ENCODE measurements at regions not wholly inside any gene's neighbourhood (a gene's known extent, or its start where the extent isn't known, plus 50 kb on each side); places are given as distances from the start of the nearest gene placed in this dataset.

DNA sequence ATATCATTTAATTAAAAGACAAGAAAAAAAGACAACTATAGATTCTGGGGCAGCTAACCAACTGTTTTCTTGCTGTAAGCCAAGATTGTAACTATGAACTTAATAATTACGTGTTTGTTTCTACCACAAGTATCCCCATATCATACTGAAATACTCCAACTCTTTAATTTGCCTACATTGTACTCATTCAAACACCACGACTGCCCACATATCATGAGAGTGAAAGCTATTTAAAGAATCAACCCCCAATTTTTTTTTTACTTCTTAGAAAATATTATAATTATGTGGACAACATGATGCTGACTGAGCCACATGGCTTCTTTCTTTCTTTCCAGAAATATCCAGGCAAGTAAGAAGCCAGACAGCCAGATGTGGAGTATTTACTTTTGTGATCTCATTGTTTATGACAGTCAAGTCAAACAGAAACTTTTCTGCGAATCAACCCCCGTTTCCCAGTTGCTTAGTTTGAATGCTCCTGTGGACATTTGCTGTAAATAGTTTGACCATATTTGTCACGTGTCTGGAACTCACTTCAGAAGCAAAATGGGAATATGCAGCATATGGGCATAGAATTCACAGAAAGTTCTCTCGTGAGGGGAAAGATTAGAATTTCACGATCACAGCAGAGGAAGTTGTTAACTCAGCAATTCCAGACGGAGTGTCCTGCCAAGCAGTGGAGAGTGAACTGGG is 126.8 kb upstream of the PSMD7 start:
- no peak for DNase-seq (ENCODE audit: low read depth in 2 of 2)

DNA sequence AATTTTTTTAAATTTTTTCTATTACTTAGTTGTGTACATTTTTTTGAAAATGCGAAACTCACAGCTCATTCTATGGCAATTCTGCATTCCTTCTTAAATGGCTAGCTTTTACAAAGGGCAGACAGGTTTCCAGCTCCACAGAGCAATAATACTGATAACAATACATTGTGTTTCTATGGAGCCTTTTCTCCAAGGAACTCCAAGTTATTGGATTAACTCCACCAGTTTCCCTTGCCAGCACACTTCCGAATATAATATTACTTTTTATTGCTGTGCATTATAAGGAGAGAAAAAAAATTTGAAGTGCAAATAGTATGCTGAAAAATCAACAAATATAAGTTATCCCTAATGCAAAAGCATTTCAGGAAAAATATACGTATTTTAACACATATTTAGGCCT is 127.5 kb upstream of the PSMD7 start:
- DNase-seq (ENCODE audit: low read depth in 2 of 2), result no peak

DNA sequence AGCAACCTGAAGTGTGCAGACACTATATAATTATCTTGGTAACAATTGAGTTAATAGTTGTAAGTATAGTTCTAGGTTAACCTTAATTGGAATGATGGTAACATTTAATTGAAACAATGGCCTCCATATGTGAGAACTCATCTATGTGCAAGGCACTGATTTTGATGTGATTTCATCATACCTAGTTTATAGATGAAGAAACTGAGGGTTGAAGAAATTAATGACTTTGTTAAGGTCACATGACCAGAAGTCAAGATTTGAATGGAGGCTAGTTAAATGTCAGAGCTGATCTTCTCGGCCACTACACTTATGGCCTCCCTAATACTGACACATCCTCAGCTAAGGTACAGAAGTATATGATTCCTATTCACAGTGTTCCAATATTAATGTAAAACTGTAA is 128.2 kb upstream of the PSMD7 start:
- DNase-seq (ENCODE audit: low read depth in 2 of 2), result no peak

DNA sequence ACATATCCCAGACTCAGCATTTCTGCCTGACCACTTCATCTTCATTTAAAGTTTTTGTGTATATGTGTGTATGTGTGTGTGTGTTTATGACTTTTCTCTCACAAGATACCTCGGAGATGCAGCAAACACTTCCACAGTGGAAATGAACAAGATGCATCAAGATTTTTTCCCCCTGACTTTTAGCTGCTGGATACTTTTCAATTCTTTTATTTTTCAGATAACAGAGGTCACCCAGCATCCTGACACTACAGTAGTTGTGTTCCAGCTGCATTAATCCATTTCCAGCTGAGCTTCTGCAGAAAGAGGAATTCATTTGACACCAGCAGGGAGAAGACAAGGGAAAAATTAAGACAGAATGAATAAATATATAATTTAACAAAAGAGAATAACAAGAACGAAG is 130.2 kb upstream of the PSMD7 start:
- no peak for DNase-seq (ENCODE audit: low read depth in 2 of 2)

DNA sequence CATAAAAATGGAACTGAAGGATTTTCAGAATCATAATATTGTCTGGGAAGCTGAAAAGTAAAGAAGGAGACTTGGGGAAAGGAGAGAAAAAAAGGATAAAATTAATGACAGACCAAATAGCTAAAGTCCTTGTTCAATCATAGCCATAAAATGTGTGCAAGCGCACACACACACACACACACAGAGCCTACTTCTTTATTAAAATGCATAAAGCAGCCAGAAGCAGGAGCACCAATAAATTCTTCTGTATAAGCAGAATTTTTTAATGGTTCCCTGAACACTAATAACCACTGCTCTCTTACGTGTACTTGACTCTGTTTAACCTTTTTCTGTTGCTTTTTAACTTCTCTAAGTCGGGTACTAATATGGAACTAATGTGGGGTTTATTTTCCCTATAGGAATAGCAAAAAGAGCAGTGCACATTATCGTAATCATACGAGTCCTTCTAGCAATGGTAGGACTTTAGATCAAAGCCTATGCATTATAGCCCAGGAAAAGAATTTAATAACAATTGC is 131.0 kb upstream of the PSMD7 start:
- no peak for DNase-seq (ENCODE audit: low read depth in 2 of 2)

DNA sequence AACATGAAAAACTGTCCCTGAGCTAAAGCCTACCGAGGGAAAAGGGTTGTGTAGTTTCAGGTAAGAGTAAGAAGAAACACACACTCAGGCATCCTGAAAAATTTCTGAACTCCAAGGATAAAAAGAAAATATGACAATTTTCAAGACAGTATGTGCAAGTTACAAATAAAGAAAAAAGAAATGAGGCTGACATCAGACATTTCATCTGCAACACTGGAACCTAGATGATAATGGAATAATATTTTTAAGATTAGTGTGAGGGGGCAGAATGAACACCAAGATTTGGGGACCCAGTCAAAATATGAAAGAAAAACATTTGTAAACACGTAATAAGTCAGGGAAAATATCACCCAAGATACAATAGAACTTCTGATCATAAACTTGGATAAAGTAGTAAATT is 135.9 kb upstream of the PSMD7 start:
- no peak for DNase-seq (ENCODE audit: low read depth in 2 of 2)

DNA sequence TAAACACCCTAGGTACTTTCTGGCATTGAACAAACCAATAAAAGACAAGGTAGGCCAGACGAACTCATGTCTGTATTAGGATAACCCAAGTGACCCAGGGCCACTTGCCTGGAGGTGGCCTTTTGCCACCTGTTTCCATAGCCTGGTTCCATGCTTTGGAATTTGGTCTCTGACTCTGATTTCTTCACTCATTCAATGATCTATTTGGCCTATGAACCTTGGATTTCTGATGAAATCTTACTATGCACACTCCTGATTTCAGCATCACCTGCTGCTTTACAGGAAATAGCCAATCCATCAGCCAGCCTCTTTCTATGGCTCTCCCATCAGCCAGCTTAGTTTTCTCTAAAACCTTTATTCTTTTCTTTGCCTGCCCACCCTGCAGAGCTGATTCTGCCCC is 142.8 kb upstream of the PSMD7 start:
- no peak for DNase-seq (ENCODE audit: low read depth in 2 of 2)

DNA sequence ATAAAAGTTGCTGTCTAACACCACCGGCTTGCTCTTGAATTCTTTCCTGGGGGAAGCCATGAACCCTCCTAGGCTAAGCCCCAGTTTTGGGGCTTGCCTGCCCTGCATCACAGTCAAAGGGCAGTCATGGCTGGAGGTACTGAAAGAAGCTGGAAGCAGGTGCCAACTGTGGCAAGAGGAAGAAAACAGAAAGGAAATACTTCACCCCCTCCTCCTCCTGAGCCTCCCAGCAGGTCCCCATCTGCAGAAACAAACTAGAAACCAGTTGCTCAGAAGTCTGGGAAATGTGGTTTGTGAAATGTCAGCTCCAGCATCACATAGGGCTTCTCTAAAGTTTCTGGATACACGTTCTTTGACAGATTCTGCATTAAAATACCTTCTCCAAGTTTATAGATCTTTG is 150.0 kb upstream of the PSMD7 start:
- no peak for DNase-seq (ENCODE audit: low read depth in 2 of 2)

DNA sequence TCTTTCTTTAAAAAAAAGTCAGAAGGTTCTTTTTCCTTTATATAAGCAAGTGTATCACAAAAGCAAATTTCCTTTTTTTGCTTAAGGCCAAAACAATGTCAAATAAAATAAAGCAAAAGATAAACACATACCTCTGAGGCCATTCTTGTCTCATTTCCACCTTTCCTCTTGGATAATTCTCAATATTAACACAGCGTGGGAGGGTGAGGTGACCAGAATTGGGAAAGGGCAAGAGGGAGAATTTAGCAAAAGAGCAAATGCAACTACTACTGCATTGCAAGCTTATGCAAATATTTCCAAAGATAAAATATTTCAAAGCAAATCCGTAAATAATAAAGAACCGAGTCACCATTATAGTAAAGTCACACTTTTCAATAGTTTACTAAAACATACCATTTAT is 153.4 kb upstream of the PSMD7 start:
- DNase-seq (ENCODE audit: low read depth in 2 of 2), result no peak

DNA sequence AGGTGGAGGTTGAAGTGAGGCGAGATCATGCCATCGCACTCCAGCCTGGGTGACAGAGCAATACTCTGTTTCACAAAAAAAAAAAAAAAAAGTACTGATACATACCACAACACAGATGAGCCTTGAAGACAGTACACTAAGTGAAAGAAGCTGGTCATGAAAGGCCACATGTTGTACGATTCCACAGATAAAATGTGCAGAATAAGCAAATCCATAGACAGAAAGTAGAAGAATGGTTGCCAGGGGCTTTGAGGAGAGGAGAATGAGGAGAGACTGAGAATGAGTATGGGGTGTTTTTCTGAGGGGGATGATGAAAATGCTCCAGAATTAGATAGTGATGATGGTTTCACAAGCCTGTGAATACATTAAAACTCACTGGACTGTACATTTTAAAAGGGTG is 155.6 kb upstream of the PSMD7 start:
- DNase-seq (ENCODE audit: low read depth in 2 of 2), result no peak

DNA sequence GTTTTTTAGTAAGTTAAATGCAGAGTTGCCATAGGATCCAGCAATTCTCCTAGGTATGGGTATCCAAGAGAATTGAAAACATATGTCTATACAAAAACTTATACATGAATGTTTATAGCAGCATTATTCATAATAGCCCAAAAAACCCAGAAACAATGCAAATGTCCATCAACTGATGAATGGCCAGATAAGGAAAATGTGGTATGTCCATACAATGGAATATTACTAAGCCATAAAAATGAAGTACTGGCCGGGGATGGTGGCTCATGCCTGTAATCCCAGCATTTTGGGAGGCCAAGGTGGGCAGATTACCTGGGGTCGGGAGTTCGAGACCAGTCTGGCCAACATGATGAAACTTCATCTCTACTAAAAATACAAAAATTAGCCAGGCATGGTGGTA is 156.1 kb upstream of the PSMD7 start:
- DNase-seq (ENCODE audit: low read depth in 2 of 2), result no peak

DNA sequence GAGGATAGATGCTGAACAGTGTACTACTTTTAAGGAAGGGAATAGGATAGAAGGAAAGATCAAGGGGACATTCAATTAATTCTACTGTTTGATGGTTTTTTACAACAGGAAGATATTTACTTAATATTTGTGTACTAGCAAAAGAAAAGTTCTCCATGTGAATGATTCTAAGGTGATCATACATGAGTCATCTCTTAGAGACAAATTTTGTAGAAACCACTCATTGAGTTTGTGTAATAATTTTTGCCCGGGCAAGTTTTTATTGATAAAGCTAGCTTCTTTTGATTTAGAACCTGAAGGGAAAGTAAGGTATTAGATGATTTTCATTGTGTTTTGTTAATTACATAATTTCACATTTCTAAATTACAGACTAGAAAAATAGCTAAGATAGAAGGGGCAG is 172.8 kb upstream of the PSMD7 start:
- no peak for DNase-seq (ENCODE audit: low read depth in 2 of 2)

DNA sequence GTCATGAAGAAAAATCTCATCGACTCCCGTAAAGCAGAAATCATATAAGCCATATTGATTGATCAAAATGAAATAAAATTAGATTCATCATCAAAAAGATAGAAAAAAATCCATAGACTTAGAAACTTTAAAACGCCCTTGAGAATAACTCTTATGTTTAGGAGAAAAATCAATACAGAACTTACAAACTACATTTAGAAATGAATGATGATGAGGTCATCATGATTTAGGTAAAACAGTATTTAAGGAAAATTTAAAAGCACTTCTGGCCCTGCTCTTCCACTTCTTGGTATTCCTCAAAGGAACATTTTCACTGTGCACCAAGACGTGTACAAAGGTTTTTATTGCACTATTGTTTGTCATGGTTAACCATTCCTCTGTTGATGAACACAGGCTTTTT is 173.4 kb upstream of the PSMD7 start:
- no peak for DNase-seq (ENCODE audit: low read depth in 2 of 2)

DNA sequence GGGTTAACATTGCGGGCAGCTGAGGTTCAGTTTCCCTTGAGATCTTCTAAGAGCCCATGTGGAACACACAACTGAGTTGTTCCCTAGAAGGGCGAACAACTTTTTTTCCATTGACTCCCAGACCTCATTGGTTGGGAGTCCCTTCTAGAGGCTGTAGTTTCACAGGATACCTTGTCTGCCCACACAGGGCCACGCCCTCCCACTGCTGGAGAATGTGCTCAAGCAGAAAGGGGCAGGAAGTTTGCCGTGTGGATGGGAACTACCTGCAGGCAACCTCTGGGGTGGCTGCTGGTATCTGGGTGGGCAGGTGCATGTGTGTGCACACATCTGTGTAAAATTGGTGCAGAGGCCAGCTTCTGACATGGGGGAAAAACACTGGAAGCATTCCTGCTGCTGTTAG is 178.8 kb upstream of the PSMD7 start:
- DNase-seq (ENCODE audit: low read depth in 2 of 2), result no peak

DNA sequence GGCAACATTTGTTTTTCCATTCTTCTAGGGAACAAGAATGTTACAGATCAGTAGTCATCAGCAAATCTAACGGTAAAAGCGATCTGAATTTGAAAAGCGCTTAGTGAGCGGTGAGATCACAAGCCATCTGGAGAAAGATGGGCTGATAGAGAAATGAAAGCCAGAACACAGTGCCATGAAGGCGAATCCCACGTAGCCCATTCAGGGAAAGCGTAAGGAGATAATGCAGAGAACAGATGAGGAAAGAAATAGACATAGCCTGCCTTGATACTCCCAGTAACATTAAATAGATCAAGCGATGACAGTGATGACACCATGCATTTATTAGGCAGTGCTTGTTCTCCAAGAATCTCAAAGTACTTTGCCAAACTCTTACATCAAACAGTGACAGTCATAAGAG is 183.1 kb upstream of the PSMD7 start:
- no peak for DNase-seq (ENCODE audit: low read depth in 2 of 2)

DNA sequence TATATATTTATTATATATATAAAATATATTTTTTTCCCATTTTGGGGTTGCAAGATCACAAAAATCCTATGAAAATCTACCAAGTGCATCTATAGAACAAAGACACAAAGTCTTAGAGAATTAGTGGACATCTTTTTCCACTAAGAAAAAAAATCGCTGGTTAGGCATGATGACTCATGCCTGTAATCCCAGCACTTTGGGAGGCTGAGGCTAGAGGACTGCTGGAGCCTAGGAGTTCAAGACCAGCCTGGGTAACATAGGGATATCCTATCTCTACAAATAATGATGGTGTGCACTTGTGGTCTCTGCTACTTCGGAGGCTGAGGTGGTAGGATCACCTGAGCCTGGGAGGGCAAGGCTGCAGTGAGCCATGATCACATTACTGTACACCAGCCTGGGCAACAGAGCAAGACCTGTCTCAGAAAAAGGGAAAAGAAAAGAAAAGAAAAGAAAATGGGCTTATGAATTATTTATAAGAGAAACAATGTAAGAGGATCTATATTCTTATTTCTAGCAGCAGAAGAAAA is 185.1 kb upstream of the PSMD7 start:
- no peak for DNase-seq (ENCODE audit: low read depth in 2 of 2)

DNA sequence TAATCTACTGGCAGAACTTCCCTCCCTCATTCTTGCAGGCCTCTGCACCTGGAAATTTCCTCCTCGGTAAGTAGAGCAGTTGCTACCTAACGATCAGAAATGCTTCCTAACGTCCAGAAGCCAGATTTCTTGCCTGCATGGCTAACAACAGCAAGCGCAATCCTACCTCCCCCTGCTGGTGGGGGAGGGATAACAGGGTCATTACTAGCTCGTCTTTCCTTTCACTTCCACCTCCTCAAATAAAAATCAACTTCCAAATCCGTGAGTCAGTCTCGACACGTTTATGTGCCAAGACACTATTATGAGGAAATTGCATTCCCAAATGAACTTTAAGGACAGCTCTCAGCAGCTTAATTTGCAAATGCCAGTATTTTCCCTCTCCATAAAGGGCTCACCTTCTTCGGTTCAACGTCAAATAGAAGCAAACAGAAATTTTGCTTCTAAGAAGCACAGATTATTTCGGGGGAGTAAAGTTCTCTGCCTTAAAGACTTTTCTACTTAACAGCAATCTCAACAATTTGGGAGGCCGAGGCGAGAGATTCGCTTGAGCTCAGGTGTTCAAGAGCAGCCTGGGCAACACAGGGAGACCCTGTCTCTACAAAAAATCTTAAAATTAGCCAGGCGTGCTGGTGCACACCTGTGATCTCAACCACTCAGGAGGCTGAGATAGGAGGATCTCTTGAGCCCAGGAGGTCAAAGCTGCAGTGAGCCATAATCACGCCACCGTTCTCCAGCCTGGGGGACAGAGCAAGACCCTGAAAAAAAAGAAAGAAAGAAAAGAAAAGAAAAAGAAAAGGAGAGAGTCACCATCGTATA is 188.6 kb upstream of the PSMD7 start:
- peak in 1 of 2 donors; percentile 19 for DNase-seq (ENCODE audit: low read depth in 2 of 2)

DNA sequence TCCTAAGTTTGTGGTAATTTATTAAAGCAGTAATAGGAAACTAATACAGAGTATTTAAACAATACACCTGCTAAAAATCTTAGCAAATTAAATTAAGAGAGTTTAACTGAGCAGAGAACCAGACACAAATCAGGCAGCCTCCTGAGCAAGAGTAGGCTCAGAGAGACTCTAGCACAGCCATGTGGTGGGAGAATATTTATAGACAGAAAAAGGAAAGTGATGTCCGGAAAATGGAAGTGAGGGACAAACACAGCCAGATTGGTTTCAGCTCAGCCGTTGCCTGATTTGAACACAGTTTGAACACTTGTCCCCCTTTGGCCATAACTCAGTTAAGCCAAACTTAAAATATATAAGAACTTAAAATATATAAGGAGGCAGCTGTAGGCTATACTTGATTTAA is 192.6 kb upstream of the PSMD7 start:
- no peak for DNase-seq (ENCODE audit: low read depth in 2 of 2)

DNA sequence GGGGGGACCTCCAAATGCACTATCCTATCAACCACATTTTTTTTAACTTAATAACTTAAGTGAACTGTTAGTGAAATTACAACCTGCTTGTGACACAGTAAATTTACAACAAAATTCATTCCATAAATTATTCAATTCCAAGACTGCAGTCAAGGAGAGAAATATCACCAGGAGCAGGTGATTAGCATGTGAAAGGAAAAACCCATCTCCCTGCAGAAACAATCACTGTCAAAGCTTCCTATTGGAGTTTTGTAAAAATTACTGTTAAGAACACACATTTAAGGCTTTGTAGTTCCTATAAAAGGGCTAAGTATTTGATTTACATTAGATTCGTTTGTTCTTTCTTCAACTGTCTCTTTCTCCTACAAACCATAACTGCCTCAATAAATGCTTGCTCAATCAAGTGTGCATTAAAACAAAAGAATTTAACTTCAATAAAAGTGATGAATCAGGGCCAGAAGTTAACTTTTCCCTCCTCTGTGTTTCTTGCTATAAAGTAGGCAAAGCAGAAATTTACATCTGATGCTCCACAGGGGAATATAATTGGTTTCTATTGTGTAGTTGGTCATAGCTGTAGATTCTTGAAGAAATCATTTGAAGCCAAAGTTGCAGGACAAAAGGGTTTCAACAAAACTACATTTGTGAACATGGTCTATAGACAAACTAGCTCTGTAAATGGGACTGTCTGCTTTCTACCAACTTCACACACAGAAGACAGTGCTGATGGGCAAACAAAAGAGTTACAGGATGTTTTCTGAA is 195.1 kb upstream of the PSMD7 start:
- DNase-seq (ENCODE audit: low read depth in 2 of 2), result no peak

DNA sequence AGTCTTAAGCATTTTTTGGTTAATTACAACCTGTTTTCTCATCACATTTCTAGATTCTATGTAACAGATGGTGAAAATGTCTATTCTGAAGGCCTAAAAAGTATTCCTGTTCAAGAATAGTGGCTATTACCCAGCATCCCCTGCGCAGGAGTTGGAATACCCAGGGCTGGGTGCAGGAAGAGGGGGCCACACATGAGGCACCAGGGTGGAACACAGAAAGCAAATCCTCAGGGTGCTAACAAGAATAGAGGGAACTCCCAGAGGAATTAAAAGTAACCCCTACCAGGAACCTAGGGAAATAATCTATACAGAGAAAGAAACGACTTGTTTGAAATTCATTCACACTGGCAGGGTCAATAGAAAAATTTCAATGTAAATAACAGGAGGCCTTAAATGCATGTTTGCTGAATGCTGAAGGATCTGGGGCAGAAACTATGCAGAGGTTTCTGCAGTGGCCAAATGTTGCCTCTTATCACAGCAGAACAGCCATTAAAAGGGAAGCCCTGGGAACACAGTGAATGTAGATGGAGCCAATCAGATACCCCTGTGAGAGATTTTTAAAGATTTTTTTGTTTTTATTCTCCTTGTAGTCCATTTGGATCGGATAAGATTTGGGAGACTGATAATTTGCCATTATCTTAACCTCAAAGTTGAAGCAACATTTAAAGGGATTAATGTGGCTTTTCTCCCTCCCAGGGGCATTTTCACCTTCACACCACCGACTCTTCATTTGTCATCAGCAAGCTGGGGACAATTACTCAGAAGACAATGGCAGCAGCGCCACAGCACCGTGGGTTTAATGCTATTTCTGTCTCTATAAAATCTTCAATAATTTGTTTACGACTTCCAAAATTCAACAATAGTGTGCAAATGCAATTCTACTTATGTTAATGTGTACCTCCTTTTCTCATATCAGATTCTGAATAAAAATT is 196.0 kb upstream of the PSMD7 start:
- DNase-seq (ENCODE audit: low read depth in 2 of 2), result no peak

DNA sequence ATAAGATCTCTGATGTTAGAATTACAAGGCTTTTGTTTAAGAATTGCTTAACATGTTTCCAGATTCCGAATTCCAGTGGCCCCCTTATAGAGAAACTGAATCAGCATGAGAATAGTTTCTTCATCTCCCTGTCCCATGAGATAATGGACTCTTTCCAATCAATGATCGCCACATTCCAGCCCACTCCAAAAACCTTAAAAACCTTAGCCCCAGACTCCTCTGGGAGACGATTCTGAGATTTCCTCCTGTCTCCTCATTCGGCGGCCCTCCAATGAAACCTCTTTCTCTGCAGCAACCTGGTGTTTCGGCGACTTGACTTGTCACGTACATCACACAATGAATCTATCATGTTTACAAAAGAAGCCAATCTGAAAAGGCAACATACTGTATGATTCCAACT is 197.1 kb upstream of the PSMD7 start:
- DNase-seq (ENCODE audit: low read depth in 2 of 2), result no peak

Measured in activated CD4-positive, alpha-beta T cell treated with anti-CD3 and anti-CD28 coated beads for 24 hours (primary cell).